Sigmoid colon (tissue), 4 donors: ENCODE measurements at regions not wholly inside any gene's neighbourhood (a gene's known extent, or its start where the extent isn't known, plus 50 kb on each side); places are given as distances from the start of the nearest gene placed in this dataset.

Experiments
- EP300 ChIP-seq, 4 donors: sonication (generic); formaldehyde crosslinking; IDR thresholded peaks; one replicate each; pipeline ENCODE4 v1.6.1; 2017; ENCODE audit warnings: antibody characterized with exemption in 4 of 4
- POLR2A ChIP-seq, 2 donors: fragments of 450-650 bp; IDR thresholded peaks; one replicate each; pipeline ENCODE4 v1.6.1; 2016; ENCODE audit warnings: antibody characterized with exemption in 2 of 2, mild to moderate bottlenecking in 2 of 2, moderate library complexity in 2 of 2
- POLR2AphosphoS5 ChIP-seq, 4 donors: sonication (generic); formaldehyde crosslinking; IDR thresholded peaks; one replicate each; pipeline ENCODE4 v1.6.1; 2017; ENCODE audit warnings: antibody characterized with exemption in 4 of 4
- TF ChIP-seq, protein P1 (sequence below), 4 experiments: fragments of 450-650 bp in 3 of 4; fragments of 200-600 bp in 1 of 4; IDR thresholded peaks; one replicate each; pipeline ENCODE4 v1.5.1; 2016 to 2019; ENCODE audit warnings: antibody characterized with exemption in 4 of 4, mild to moderate bottlenecking in 3 of 4, moderate library complexity in 2 of 4

DNA sequence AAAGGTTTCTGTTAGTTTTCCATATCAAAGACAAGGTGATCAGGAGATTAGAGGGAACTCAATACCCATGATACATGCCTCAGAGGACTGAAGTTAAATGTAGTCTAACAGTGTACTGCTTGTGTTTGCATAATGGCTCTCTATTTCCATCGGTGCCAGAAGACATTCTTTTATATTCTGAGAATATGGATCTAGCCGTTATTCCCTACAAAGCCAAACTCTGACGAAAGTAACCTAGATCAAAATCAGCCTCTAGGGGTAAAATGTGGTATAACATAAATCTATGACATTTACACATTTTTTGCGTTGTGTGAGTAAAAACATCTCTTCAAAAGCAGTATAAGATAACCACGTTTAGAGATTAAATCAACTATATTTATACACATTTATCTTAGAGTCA is 2232.7 kb downstream of the PCDH9 start:
- TF ChIP-seq, protein P1, sequence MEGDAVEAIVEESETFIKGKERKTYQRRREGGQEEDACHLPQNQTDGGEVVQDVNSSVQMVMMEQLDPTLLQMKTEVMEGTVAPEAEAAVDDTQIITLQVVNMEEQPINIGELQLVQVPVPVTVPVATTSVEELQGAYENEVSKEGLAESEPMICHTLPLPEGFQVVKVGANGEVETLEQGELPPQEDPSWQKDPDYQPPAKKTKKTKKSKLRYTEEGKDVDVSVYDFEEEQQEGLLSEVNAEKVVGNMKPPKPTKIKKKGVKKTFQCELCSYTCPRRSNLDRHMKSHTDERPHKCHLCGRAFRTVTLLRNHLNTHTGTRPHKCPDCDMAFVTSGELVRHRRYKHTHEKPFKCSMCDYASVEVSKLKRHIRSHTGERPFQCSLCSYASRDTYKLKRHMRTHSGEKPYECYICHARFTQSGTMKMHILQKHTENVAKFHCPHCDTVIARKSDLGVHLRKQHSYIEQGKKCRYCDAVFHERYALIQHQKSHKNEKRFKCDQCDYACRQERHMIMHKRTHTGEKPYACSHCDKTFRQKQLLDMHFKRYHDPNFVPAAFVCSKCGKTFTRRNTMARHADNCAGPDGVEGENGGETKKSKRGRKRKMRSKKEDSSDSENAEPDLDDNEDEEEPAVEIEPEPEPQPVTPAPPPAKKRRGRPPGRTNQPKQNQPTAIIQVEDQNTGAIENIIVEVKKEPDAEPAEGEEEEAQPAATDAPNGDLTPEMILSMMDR (IDR thresholded peaks at IDR 0.05): no peak
- no peak for TF ChIP-seq POLR2A (IDR thresholded peaks at IDR 0.05)
- no peak for TF ChIP-seq POLR2AphosphoS5 (IDR thresholded peaks at IDR 0.05)
- TF ChIP-seq EP300 (IDR thresholded peaks at IDR 0.05): no peak
